H9 (cell line): ENCODE measurements at regions not wholly inside any gene's neighbourhood (a gene's known extent, or its start where the extent isn't known, plus 50 kb on each side); places are given as distances from the start of the nearest gene placed in this dataset.

Source experiments
- DNase-seq: peaks from one replicate; pipeline ENCODE4 v3.0.0-alpha.2; 2017
- H2AFZ ChIP-seq: one replicate; pipeline ENCODE4 v1.6.1; 2013; ENCODE audit warnings: mild to moderate bottlenecking, low read length, control low read depth, moderate library complexity
- H2AK5ac ChIP-seq: 2 replicates; pipeline ENCODE4 v1.6.1; 2013; ENCODE audit warnings: low read length, control low read depth, mixed read lengths; ENCODE audit not compliant: insufficient read length
- H2BK120ac ChIP-seq: one replicate; pipeline ENCODE4 v1.6.1; 2013; ENCODE audit warnings: low read depth, mild to moderate bottlenecking, low read length, control low read depth, inconsistent platforms; ENCODE audit not compliant: poor library complexity, severe bottlenecking
- H2BK12ac ChIP-seq: 2 replicates; pipeline ENCODE4 v1.6.1; 2013; ENCODE audit warnings: low read length, control low read depth, mixed read lengths, low read depth; ENCODE audit not compliant: insufficient read length
- H2BK15ac ChIP-seq: 2 replicates; pipeline ENCODE4 v1.6.1; 2013; ENCODE audit warnings: low read depth, low read length, control low read depth
- H2BK20ac ChIP-seq: one replicate; pipeline ENCODE4 v1.6.1; 2013; ENCODE audit warnings: low read depth, mild to moderate bottlenecking, low read length, control low read depth, inconsistent platforms; ENCODE audit not compliant: poor library complexity, severe bottlenecking
- H2BK5ac ChIP-seq: 2 replicates; pipeline ENCODE4 v1.6.1; 2013; ENCODE audit warnings: low read length, control low read depth, mixed read lengths; ENCODE audit not compliant: insufficient read length
- H3K14ac ChIP-seq: 2 replicates; pipeline ENCODE4 v1.6.1; 2013; ENCODE audit warnings: low read length, control low read depth; ENCODE audit not compliant: insufficient read depth
- H3K18ac ChIP-seq: 2 replicates; pipeline ENCODE4 v1.6.1; 2013; ENCODE audit warnings: low read depth, mild to moderate bottlenecking, mixed read lengths, low read length, control low read depth; ENCODE audit not compliant: insufficient read length
- H3K23ac ChIP-seq: 2 replicates; pipeline ENCODE4 v1.6.1; 2013; ENCODE audit warnings: low read length, control low read depth, mixed read lengths, low read depth; ENCODE audit not compliant: insufficient read length
- H3K23me2 ChIP-seq: 2 replicates; pipeline ENCODE4 v1.6.1; 2013; ENCODE audit warnings: low read depth, mild to moderate bottlenecking, mixed read lengths, low read length, control low read depth; ENCODE audit not compliant: insufficient read length, poor library complexity, severe bottlenecking
- H3K27ac ChIP-seq: 2 replicates; pipeline ENCODE4 v1.5.1; 2013; ENCODE audit warnings: low read length, control low read depth, mixed read lengths, low read depth; ENCODE audit not compliant: insufficient read length
- H3K27me3 ChIP-seq: 2 replicates; pipeline ENCODE4 v1.6.1; 2013; ENCODE audit warnings: low read length, control low read depth, inconsistent platforms; ENCODE audit not compliant: insufficient read depth
- H3K4ac ChIP-seq: 2 replicates; pipeline ENCODE4 v1.6.1; 2013; ENCODE audit warnings: low read depth, mild to moderate bottlenecking, control low read depth, inconsistent platforms, low read length, moderate library complexity
- H3K4me1 ChIP-seq: 2 replicates; pipeline ENCODE4 v1.6.1; 2013; ENCODE audit warnings: low read length, control low read depth, inconsistent platforms; ENCODE audit not compliant: insufficient read depth
- H3K4me2 ChIP-seq: 2 replicates; pipeline ENCODE4 v1.6.1; 2013; ENCODE audit warnings: low read length, control low read depth, mixed read lengths; ENCODE audit not compliant: insufficient read length, insufficient read depth
- H3K56ac ChIP-seq: 2 replicates; pipeline ENCODE4 v1.6.1; 2013; ENCODE audit warnings: low read depth, mild to moderate bottlenecking, mixed read lengths, low read length, control low read depth; ENCODE audit not compliant: insufficient read length
- H3K79me1 ChIP-seq: 2 replicates; pipeline ENCODE4 v1.6.1; 2013; ENCODE audit warnings: low read depth, mild to moderate bottlenecking, moderate library complexity, low read length, control low read depth, inconsistent platforms; ENCODE audit not compliant: insufficient read depth, poor library complexity, severe bottlenecking
- H3K79me2 ChIP-seq: 2 replicates; pipeline ENCODE4 v1.6.1; 2013; ENCODE audit warnings: low read length, control low read depth, inconsistent platforms; ENCODE audit not compliant: insufficient read depth
- H3K9ac ChIP-seq: 2 replicates; pipeline ENCODE4 v1.6.1; 2013; ENCODE audit warnings: low read length, control low read depth, mixed read lengths; ENCODE audit not compliant: insufficient read length; ENCODE audit errors: extremely low read depth
- H3K9me3 ChIP-seq: one replicate; pipeline ENCODE4 v1.6.1; 2013; ENCODE audit warnings: low read depth, low read length, inconsistent platforms; ENCODE audit not compliant: control insufficient read depth
- H3T11ph ChIP-seq: one replicate; pipeline ENCODE4 v1.6.1; 2013; ENCODE audit warnings: mild to moderate bottlenecking, low read length, control low read depth, inconsistent platforms
- H4K20me1 ChIP-seq: one replicate; pipeline ENCODE4 v1.6.1; 2013; ENCODE audit not compliant: control insufficient read depth, insufficient read length, insufficient read depth
- H4K5ac ChIP-seq: 2 replicates; pipeline ENCODE4 v1.6.1; 2013; ENCODE audit warnings: low read depth, mild to moderate bottlenecking, mixed read lengths, low read length, control low read depth; ENCODE audit not compliant: insufficient read length
- H4K8ac ChIP-seq: replicated peaks from 2 replicates; pipeline ENCODE4 v1.6.1; 2013; ENCODE audit warnings: low read length, control low read depth, mixed read lengths, low read depth; ENCODE audit not compliant: insufficient read length
- H4K91ac ChIP-seq: 2 replicates; pipeline ENCODE4 v1.6.1; 2013; ENCODE audit warnings: low read depth, mild to moderate bottlenecking, moderate library complexity, mixed read lengths, low read length, control low read depth; ENCODE audit not compliant: insufficient read length
- H3K27ac Mint-ChIP-seq, 3 experiments: 2 replicates in 2 of 3; 3 replicates in 1 of 3; pipeline ENCODE4 v1.8.0; 2020 to 2021; ENCODE audit warnings: mixed read lengths in 3 of 3, mild to moderate bottlenecking in 1 of 3, moderate library complexity in 1 of 3
- H3K27me3 Mint-ChIP-seq: 2 replicates; pipeline ENCODE4 v1.8.0; 2021; ENCODE audit warnings: low read depth, mild to moderate bottlenecking, moderate library complexity, mixed read lengths
- H3K36me3 Mint-ChIP-seq, 3 experiments: 2 replicates in 2 of 3; 3 replicates in 1 of 3; pipeline ENCODE4 v1.8.0; 2020 to 2021; ENCODE audit warnings: low read depth in 3 of 3, mixed read lengths in 3 of 3; ENCODE audit not compliant: insufficient read depth in 1 of 3
- H3K4me1 Mint-ChIP-seq, 2 experiments: 2 replicates each; pipeline ENCODE4 v1.8.0; 2020; ENCODE audit warnings: mixed read lengths in 2 of 2
- H3K4me3 Mint-ChIP-seq, 2 experiments: 2 replicates in 1 of 2; 3 replicates in 1 of 2; pipeline ENCODE4 v1.8.0; 2020 to 2021; ENCODE audit warnings: mild to moderate bottlenecking in 2 of 2, mixed read lengths in 2 of 2, moderate library complexity in 1 of 2
- H3K9me3 Mint-ChIP-seq, 2 experiments: 2 replicates in 1 of 2; 3 replicates in 1 of 2; pipeline ENCODE4 v1.8.0; 2020; ENCODE audit warnings: mild to moderate bottlenecking in 2 of 2, mixed read lengths in 2 of 2, moderate library complexity in 1 of 2
- WGBS: extraction: QIAGEN DNeasy Blood & Tissue Kit; methylation state at CpG from one replicate; pipeline ENCODE4 v1.1.7; 2013; ENCODE audit warnings: missing lambda C conversion rate, low lambda C conversion rate, mixed read lengths; ENCODE audit not compliant: insufficient read length; ENCODE audit errors: extremely low coverage; 5-methylcytosine and 5-hydroxymethylcytosine counted together
- TF ChIP-seq, protein P1 (sequence below): fragments of 200-600 bp; sonication (generic); conservative IDR thresholded peaks from 3 replicates; pipeline ENCODE4 v1.8.0; 2021; ENCODE audit warnings: antibody characterized with exemption, mild to moderate bottlenecking

DNA sequence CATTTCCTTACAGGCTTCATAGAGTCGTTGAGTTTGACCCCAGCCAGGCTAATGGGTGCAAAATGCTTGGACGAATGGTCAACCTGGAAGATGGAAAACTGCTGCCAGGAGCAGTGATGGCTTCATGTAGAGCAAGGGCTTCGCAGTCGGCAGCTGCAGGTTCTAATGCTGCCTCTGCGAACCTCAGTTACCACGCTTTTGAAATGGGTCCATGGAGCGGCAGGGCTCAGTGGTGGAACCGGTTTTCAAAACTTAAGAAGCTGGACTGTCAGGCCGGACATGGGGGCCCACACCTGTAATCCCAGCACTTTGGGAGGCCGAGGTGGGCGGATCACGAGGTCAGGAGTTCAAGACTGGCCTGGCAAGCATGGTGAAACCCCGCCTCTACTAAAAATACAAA is 55.9 kb upstream of the PRR5 start:
- Histone ChIP-seq H3K4me2 (no peak overlapping the region), H2BK5ac (no peak overlapping the region), H4K91ac (no peak overlapping the region), H3K14ac (no peak overlapping the region), H2AK5ac (no peak overlapping the region), H3K27ac (no peak overlapping the region), H3K4me1 (no peaks in the 10 kb centered on the region), H2BK15ac (no peak overlapping the region), H3K23me2 (no peaks in the 10 kb centered on the region), H3K9me3 (no peaks in the 10 kb centered on the region), H4K20me1 (no peaks in the 10 kb centered on the region), H2BK20ac (no peak overlapping the region), H2BK12ac (no peak overlapping the region), H3K4ac (no peak overlapping the region), H3K79me2 (no peaks in the 10 kb centered on the region), H2BK120ac (no peak overlapping the region), H3K18ac (no peak overlapping the region), H2AFZ (no peak overlapping the region), H3T11ph (no peak overlapping the region), H4K5ac (no peak overlapping the region), H3K27me3 (no peaks in the 10 kb centered on the region), H3K23ac (no peak overlapping the region), H4K8ac (no peak overlapping the region), H3K56ac (no peak overlapping the region), H3K79me1 (no peaks in the 10 kb centered on the region), H3K9ac (no peak overlapping the region)
- Mint-ChIP-seq H3K27me3 (peaks cover 60% of the 10 kb centered on the region), H3K4me3 (no peak overlapping the region), H3K27ac (no peak overlapping the region; a peak in 1 of 7 replicates), H3K4me1 (peaks cover 4 to 21% of the 10 kb centered on the region in 2 experiments; a peak in 3 of 4 replicates), H3K9me3 (no peaks in the 10 kb centered on the region; a peak in 1 of 5 replicates), H3K36me3 (no peaks in the 10 kb centered on the region)
- no peak for DNase-seq
- TF ChIP-seq, protein P1, sequence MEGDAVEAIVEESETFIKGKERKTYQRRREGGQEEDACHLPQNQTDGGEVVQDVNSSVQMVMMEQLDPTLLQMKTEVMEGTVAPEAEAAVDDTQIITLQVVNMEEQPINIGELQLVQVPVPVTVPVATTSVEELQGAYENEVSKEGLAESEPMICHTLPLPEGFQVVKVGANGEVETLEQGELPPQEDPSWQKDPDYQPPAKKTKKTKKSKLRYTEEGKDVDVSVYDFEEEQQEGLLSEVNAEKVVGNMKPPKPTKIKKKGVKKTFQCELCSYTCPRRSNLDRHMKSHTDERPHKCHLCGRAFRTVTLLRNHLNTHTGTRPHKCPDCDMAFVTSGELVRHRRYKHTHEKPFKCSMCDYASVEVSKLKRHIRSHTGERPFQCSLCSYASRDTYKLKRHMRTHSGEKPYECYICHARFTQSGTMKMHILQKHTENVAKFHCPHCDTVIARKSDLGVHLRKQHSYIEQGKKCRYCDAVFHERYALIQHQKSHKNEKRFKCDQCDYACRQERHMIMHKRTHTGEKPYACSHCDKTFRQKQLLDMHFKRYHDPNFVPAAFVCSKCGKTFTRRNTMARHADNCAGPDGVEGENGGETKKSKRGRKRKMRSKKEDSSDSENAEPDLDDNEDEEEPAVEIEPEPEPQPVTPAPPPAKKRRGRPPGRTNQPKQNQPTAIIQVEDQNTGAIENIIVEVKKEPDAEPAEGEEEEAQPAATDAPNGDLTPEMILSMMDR: no peak
- WGBS: no CpG with 5 or more reads among the region's 13 CpGs
